ENCODE measurements at regions not wholly inside any gene's neighbourhood (a gene's known extent, or its start where the extent isn't known, plus 50 kb on each side); places are given as distances from the start of the nearest gene placed in this dataset.

DNA sequence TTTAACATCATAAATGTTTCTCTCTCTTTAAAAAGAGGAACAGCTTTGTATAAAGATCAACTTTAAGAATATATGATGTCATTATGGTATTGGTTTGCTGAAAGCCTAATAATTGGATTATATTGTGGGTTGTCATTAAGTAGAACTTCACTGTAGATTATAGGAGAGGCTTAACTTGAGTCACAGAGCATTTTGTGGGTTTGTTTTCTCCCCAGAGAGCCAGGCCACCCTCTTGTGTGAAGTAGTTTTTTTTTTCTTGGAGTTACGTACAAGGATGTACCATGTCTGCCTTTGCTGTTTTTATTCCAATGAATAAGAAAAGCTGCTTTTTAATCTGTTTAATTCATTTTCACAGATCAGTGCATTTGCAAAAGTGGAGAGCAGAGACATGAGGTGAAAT, 354.8 kb upstream of the TBL1XR1 start:
- no peak for DNase-seq (ENCODE audit: low read depth)
- H3K4me3 ChIP-seq (ENCODE audit: low read depth, low read length): no peak overlapping the region
- TF ChIP-seq POLR2A (IDR thresholded peaks at IDR 0.05; ENCODE audit: extremely low read depth, insufficient read length) (no peak), MYC (IDR thresholded peaks at IDR 0.05; ENCODE audit: low read depth, low read length) (no peak)
- TF ChIP-seq, protein P1, sequence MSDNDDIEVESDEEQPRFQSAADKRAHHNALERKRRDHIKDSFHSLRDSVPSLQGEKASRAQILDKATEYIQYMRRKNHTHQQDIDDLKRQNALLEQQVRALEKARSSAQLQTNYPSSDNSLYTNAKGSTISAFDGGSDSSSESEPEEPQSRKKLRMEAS (IDR thresholded peaks at IDR 0.05; ENCODE audit: low read depth, low read length): no peak
- TF ChIP-seq, protein P2, sequence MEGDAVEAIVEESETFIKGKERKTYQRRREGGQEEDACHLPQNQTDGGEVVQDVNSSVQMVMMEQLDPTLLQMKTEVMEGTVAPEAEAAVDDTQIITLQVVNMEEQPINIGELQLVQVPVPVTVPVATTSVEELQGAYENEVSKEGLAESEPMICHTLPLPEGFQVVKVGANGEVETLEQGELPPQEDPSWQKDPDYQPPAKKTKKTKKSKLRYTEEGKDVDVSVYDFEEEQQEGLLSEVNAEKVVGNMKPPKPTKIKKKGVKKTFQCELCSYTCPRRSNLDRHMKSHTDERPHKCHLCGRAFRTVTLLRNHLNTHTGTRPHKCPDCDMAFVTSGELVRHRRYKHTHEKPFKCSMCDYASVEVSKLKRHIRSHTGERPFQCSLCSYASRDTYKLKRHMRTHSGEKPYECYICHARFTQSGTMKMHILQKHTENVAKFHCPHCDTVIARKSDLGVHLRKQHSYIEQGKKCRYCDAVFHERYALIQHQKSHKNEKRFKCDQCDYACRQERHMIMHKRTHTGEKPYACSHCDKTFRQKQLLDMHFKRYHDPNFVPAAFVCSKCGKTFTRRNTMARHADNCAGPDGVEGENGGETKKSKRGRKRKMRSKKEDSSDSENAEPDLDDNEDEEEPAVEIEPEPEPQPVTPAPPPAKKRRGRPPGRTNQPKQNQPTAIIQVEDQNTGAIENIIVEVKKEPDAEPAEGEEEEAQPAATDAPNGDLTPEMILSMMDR (IDR thresholded peaks at IDR 0.05; ENCODE audit: low read depth, low read length): no peak

DNA sequence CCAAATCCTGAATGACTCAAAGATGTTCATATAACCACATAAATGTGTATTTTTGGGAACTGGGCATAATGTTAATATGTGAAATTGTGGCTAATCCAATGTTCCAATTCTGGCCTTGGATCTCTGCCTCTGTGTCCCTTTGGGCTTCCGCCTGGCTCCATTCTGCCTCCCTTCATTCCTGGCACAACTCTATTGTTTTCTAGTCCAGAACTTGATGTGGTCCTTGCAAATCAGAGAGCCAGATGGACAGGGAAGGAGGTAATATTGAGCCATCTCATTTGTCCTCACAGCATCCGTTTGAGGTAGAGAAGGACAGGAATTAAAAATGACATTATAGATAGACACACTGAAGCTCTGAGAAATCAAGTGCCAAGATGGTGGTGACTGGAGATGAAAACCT, 355.7 kb upstream of the TBL1XR1 start:
- DNase-seq (ENCODE audit: low read depth): no peak
- no peak for TF ChIP-seq MYC (IDR thresholded peaks at IDR 0.05; ENCODE audit: low read depth, low read length)
- TF ChIP-seq, protein P1 (IDR thresholded peaks at IDR 0.05; ENCODE audit: low read depth, low read length): no peak
- TF ChIP-seq, protein P2 (IDR thresholded peaks at IDR 0.05; ENCODE audit: low read depth, low read length): no peak
- no peak for TF ChIP-seq POLR2A (IDR thresholded peaks at IDR 0.05; ENCODE audit: extremely low read depth, insufficient read length)
- H3K4me3 ChIP-seq (ENCODE audit: low read depth, low read length): no peak overlapping the region

DNA sequence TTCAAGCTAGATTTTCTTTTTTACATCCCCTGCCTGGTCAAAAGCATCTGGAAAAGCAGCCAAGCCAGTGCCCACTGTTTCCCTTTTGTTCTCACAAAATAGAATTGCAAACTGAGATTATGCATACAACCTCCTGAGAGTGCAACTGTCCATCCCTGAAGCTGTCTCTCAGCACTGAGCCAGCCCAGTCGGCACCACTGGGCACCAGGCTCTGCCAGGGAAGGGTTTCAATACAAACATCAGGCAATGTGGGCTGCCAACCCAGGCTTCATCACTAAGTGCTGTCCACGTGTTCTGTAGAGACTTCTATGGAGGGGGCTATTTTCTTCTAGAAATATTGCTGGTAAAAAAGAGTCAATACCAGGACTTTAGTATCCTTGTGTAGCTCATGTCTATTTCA, 356.3 kb upstream of the TBL1XR1 start:
- no peak overlapping the region for H3K4me3 ChIP-seq (ENCODE audit: low read depth, low read length)
- DNase-seq (ENCODE audit: low read depth): no peak
- TF ChIP-seq MYC (IDR thresholded peaks at IDR 0.05; ENCODE audit: low read depth, low read length) (no peak), POLR2A (IDR thresholded peaks at IDR 0.05; ENCODE audit: extremely low read depth, insufficient read length) (no peak)
- TF ChIP-seq, protein P1 (IDR thresholded peaks at IDR 0.05; ENCODE audit: low read depth, low read length): no peak
- TF ChIP-seq, protein P2 (IDR thresholded peaks at IDR 0.05; ENCODE audit: low read depth, low read length): no peak

DNA sequence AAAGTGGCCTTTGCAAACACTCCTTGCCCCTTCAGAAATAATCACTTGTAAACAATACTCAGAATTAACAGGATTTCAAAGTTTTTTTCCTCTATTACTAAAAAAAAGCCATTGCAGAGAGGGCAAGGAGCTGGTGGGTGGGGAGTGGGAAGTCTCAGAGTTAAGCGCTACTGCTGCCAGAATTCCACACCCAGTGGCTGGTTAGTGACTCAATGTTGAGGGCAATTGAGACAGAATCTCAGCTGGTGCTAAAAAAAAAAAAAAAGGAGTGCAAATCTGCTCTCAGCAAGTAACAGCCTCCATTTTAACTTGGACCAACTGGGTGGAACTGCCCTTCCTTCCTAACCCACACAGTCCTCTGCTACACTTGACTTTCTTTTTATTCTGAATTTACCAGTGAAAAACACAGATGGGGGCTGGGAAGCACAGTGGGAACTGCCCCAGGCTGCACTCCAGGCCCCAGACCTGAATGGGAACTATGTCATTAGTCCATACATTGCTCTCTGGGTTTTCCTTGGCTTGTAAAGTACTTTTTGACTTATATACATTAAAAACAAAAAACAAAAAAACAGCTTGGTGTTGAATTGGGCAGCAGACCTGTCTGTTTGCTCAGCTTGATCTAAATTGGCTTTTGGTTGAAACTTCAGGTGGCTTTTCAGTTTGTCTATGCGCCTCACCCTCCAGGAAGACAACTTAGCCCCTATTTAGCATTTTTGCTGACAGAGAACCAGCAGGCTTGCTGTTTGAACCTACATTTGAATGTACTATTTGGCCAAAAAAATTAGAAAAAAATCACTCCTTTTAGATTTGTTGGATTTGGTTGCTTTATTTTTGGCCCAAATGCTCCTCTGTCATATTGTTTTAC, 357.8 kb upstream of the TBL1XR1 start:
- TF ChIP-seq POLR2A (IDR thresholded peaks at IDR 0.05; ENCODE audit: extremely low read depth, insufficient read length): no peak
- no peak for DNase-seq (ENCODE audit: low read depth)
- no peak overlapping the region for H3K4me3 ChIP-seq (ENCODE audit: low read depth, low read length)

DNA sequence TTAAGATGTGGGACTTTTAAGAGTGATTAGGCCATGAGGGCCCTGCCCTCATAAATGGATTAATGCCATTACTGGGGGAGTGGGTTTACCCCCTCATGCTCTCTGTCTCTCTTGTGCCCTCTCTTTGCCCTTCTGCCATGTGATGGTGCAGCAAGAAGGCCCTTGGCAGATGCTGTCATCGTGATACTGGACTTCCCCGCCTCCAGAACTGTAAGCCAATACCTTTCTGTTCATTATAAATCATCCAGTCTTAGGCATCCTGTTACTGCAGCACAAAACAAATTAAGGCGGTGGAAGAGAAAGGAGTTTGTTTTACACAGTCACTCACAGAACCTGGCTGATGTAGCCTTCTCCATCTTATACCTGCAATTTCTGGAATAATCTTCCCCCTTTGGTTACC, 360.3 kb upstream of the TBL1XR1 start:
- TF ChIP-seq, protein P1 (IDR thresholded peaks at IDR 0.05; ENCODE audit: low read depth, low read length): no peak
- no peak for TF ChIP-seq MYC (IDR thresholded peaks at IDR 0.05; ENCODE audit: low read depth, low read length)
- no peak for TF ChIP-seq POLR2A (IDR thresholded peaks at IDR 0.05; ENCODE audit: extremely low read depth, insufficient read length)
- TF ChIP-seq, protein P2 (IDR thresholded peaks at IDR 0.05; ENCODE audit: low read depth, low read length): no peak
- H3K4me3 ChIP-seq (ENCODE audit: low read depth, low read length): no peak overlapping the region
- no peak for DNase-seq (ENCODE audit: low read depth)

DNA sequence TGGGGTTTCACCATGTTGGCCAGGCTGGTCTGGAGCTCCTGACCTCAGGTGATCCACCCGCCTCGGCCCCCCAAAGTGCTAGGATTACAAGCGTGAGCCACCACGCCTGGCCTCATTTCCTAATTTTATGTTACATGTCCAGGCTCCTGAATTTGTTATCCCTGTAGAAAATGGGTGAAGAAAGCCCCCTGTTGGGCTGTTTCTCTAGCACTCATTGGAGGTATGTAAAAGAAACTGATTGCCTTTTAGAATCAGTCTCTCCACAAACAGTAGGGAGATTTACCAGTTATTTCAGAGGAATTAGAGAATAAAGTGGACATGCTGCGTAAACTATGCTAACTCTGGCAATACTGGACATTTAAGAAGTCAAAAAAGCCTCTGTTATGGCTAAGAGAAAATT, 364.1 kb upstream of the TBL1XR1 start:
- TF ChIP-seq MYC (IDR thresholded peaks at IDR 0.05; ENCODE audit: low read depth, low read length) (no peak), POLR2A (IDR thresholded peaks at IDR 0.05; ENCODE audit: extremely low read depth, insufficient read length) (no peak)
- TF ChIP-seq, protein P2 (IDR thresholded peaks at IDR 0.05; ENCODE audit: low read depth, low read length): no peak
- TF ChIP-seq, protein P1 (IDR thresholded peaks at IDR 0.05; ENCODE audit: low read depth, low read length): no peak

More for the DNA sequence above, 364.1 kb upstream of the TBL1XR1 start:
- H3K4me3 ChIP-seq (ENCODE audit: low read depth, low read length): no peak overlapping the region
- DNase-seq (ENCODE audit: low read depth): peak; percentile 4
